ENCODE measurements at regions not wholly inside any gene's neighbourhood (a gene's known extent, or its start where the extent isn't known, plus 50 kb on each side); places are given as distances from the start of the nearest gene placed in this dataset.

GRCh38 chr2:189305291-189305943, 125.9 kb upstream of the COL5A2 start:
- Histone ChIP-seq H3K4me3 (no peak overlapping the region), H3K36me3 (no peaks in the 10 kb centered on the region), H3K27ac (no peak overlapping the region), H3K4me1 (no peaks in the 10 kb centered on the region), H3K9me3 (no peaks in the 10 kb centered on the region), H3K27me3 (no peaks in the 10 kb centered on the region)
- TF ChIP-seq POLR2AphosphoS5 (IDR thresholded peaks at IDR 0.05; ENCODE audit: insufficient read depth in 1 of 2, low read depth in 1 of 2) (no peak), POLR2A (IDR thresholded peaks at IDR 0.05) (no peak)
- TF ChIP-seq, protein P1, sequence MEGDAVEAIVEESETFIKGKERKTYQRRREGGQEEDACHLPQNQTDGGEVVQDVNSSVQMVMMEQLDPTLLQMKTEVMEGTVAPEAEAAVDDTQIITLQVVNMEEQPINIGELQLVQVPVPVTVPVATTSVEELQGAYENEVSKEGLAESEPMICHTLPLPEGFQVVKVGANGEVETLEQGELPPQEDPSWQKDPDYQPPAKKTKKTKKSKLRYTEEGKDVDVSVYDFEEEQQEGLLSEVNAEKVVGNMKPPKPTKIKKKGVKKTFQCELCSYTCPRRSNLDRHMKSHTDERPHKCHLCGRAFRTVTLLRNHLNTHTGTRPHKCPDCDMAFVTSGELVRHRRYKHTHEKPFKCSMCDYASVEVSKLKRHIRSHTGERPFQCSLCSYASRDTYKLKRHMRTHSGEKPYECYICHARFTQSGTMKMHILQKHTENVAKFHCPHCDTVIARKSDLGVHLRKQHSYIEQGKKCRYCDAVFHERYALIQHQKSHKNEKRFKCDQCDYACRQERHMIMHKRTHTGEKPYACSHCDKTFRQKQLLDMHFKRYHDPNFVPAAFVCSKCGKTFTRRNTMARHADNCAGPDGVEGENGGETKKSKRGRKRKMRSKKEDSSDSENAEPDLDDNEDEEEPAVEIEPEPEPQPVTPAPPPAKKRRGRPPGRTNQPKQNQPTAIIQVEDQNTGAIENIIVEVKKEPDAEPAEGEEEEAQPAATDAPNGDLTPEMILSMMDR (IDR thresholded peaks at IDR 0.05) = no peak
- intact Hi-C loops (cut with DNase I) = no loop called here
- DNase-seq (ENCODE audit: extremely low spot score in 2 of 2) = no peak

- DNase-seq (ENCODE audit: extremely low spot score in 2 of 2) = no peak
- no peaks in the 10 kb centered on the region for H3K27me3 ChIP-seq
- intact Hi-C loops (cut with DNase I) = no loop called here
- no peaks in the 10 kb centered on the region for H3K4me1 ChIP-seq
- TF ChIP-seq, protein P1 (IDR thresholded peaks at IDR 0.05) = no peak
- no peak for TF ChIP-seq POLR2A (IDR thresholded peaks at IDR 0.05)
- H3K36me3 ChIP-seq = no peaks in the 10 kb centered on the region
- no peak overlapping the region for H3K27ac ChIP-seq
- no peak overlapping the region for H3K4me3 ChIP-seq
- H3K9me3 ChIP-seq = no peaks in the 10 kb centered on the region
These were observed 127.0 kb upstream of the COL5A2 start for GRCh38 chr2:189306525-189306924.

DNA sequence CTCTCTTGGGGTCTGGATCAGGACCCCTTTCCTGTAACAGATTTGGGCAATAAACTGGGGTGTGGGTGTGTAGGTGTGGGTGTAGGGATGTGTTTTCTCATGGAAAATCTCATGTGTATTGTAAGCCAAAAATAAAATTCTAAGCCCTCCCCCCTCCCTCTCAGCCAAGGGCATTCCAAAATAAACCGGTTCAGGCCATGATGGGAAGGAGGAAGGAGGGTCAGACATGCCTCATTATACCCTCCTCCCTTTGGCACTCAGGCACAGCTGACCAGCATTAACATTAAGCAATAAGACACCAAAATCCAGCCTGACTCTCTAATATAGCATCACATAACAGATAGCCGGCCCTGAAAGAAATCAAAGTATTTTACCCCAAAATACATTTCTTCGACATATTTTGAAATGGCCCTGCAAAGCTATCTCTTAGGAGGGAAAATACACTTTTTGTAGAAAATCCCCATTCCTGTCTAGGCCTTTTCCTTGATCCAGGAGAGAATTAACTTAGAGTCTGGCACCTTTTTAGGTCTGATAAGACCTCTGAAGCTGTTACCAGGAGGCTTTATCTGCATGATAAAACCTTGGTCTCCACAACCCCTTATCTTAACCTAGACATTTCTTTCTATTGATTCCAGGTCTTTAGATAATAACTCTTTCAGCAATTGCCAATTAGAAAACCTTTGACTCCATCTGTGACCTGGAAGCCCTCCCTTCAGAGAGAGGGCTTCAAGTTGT, 128.7 kb upstream of the COL5A2 start:
- H3K9me3 ChIP-seq = no peaks in the 10 kb centered on the region
- no peaks in the 10 kb centered on the region for H3K4me1 ChIP-seq
- TF ChIP-seq POLR2A (IDR thresholded peaks at IDR 0.05) (no peak), POLR2AphosphoS5 (IDR thresholded peaks at IDR 0.05; ENCODE audit: insufficient read depth in 1 of 2, low read depth in 1 of 2) (no peak)
- TF ChIP-seq, protein P1 (IDR thresholded peaks at IDR 0.05) = no peak
- no peaks in the 10 kb centered on the region for H3K36me3 ChIP-seq
- no peaks in the 10 kb centered on the region for H3K27me3 ChIP-seq
- H3K4me3 ChIP-seq = no peak overlapping the region
- intact Hi-C loops (cut with DNase I) = no loop called here
- no peak for DNase-seq (ENCODE audit: extremely low spot score in 2 of 2)
- H3K27ac ChIP-seq = no peak overlapping the region

- no peaks in the 10 kb centered on the region for H3K36me3 ChIP-seq
- DNase-seq (ENCODE audit: extremely low spot score in 2 of 2) = no peak
- no peak overlapping the region for H3K4me3 ChIP-seq
- no peak for TF ChIP-seq POLR2AphosphoS5 (IDR thresholded peaks at IDR 0.05; ENCODE audit: insufficient read depth in 1 of 2, low read depth in 1 of 2)
- TF ChIP-seq POLR2A (IDR thresholded peaks at IDR 0.05) = no peak
- TF ChIP-seq, protein P1 (IDR thresholded peaks at IDR 0.05) = no peak
- no peak overlapping the region for H3K27ac ChIP-seq
- H3K27me3 ChIP-seq = no peaks in the 10 kb centered on the region
- no peaks in the 10 kb centered on the region for H3K4me1 ChIP-seq
- H3K9me3 ChIP-seq = no peaks in the 10 kb centered on the region
- intact Hi-C loops (cut with DNase I) = no loop called here
These were observed 129.8 kb upstream of the COL5A2 start for GRCh38 chr2:189309331-189309730.

DNA sequence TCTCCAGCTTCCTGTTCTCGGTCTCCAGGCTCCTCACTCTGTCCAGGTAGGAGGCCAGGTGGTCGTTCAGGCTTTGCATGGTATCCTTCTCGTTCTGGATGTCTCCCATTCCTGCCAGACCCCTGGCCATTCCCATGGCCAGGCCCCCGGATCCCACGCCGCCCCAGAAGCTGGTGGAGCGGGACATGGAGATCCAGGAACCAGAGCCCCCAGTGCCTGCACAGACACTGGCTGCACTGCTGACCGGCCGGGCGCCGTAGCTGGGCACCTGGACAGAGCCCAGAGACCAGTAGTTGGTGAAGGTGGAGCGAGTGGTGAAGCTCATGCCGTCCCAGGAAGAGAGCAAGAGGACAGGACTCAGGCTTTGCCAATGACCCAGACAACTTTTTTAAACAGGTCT, 129.1 kb upstream of the WDR75 start:
- no peaks in the 10 kb centered on the region for H3K9me3 ChIP-seq
- no peak for TF ChIP-seq POLR2A (IDR thresholded peaks at IDR 0.05)
- H3K4me3 ChIP-seq = no peak overlapping the region
- no peaks in the 10 kb centered on the region for H3K27me3 ChIP-seq
- no peak overlapping the region for H3K27ac ChIP-seq
- DNase-seq (ENCODE audit: extremely low spot score in 2 of 2) = no peak
- H3K36me3 ChIP-seq = no peaks in the 10 kb centered on the region
- H3K4me1 ChIP-seq = no peaks in the 10 kb centered on the region
- intact Hi-C loops (cut with DNase I) = no loop called here
